GM12878 (cell line): ENCODE measurements at regions not wholly inside any gene's neighbourhood (a gene's known extent, or its start where the extent isn't known, plus 50 kb on each side); places are given as distances from the start of the nearest gene placed in this dataset.

Source experiments
- CHD1 ChIP-seq: IDR thresholded peaks from 2 replicates; pipeline ENCODE4 v1.6.1; 2012; ENCODE audit warnings: low read depth, low read length, improper control_type of control experiment
- EZH2 ChIP-seq: IDR thresholded peaks from 2 replicates; pipeline ENCODE4 v1.6.1; 2012; ENCODE audit warnings: low read depth, mild to moderate bottlenecking, control low read depth, inconsistent platforms, low read length, borderline replicate concordance; ENCODE audit not compliant: control insufficient read depth
- GABPA ChIP-seq: IDR thresholded peaks from 2 replicates; pipeline ENCODE4 v1.6.1; 2014; ENCODE audit warnings: antibody characterized with exemption, low read depth, mild to moderate bottlenecking, inconsistent platforms
- HDAC6 ChIP-seq: fragments of 200-600 bp; sonication (generic); IDR thresholded peaks from one replicate; pipeline ENCODE4 v1.8.0; 2017; ENCODE audit warnings: antibody characterized with exemption; ENCODE audit not compliant: unreplicated experiment
- POLR2A ChIP-seq: IDR thresholded peaks from 2 replicates; pipeline ENCODE4 v1.6.1; 2011; ENCODE audit warnings: low read depth, mild to moderate bottlenecking, low read length
- SPI1 ChIP-seq: IDR thresholded peaks from 2 replicates; pipeline ENCODE4 v1.6.1; 2011; ENCODE audit warnings: low read depth, mild to moderate bottlenecking, low read length, moderate library complexity, borderline replicate concordance; ENCODE audit not compliant: insufficient read depth
- TAF1 ChIP-seq: IDR thresholded peaks from 2 replicates; pipeline ENCODE4 v1.6.1; 2011; ENCODE audit warnings: mild to moderate bottlenecking, low read depth, low read length, borderline replicate concordance
- ZNF274 ChIP-seq: IDR thresholded peaks from one replicate; pipeline ENCODE4 v1.8.0; 2011; ENCODE audit not compliant: insufficient read length, insufficient read depth
- TF ChIP-seq, protein P1 (sequence below), 3 experiments: IDR thresholded peaks in 2 of 3; conservative IDR thresholded peaks in 1 of 3; 2 replicates each; pipeline ENCODE4 v1.5.1; 2011; ENCODE audit warnings: low read depth in 3 of 3, low read length in 3 of 3, mild to moderate bottlenecking in 3 of 3, control low read depth in 2 of 3, moderate library complexity in 2 of 3, inconsistent platforms in 1 of 3, mixed read lengths in 1 of 3; ENCODE audit not compliant: control insufficient read depth in 2 of 3, insufficient read depth in 1 of 3; ENCODE audit errors: extremely low read depth in 1 of 3
- TF ChIP-seq, protein P2 (sequence below): IDR thresholded peaks from 2 replicates; pipeline ENCODE4 v1.6.1; 2012; ENCODE audit warnings: low read depth, low read length, improper control_type of control experiment
- TF ChIP-seq, protein P3 (sequence below): IDR thresholded peaks from 2 replicates; pipeline ENCODE4 v1.6.1; 2011; ENCODE audit warnings: borderline replicate concordance, low read depth, mild to moderate bottlenecking, moderate library complexity, low read length; ENCODE audit not compliant: insufficient read depth, poor library complexity, severe bottlenecking

DNA sequence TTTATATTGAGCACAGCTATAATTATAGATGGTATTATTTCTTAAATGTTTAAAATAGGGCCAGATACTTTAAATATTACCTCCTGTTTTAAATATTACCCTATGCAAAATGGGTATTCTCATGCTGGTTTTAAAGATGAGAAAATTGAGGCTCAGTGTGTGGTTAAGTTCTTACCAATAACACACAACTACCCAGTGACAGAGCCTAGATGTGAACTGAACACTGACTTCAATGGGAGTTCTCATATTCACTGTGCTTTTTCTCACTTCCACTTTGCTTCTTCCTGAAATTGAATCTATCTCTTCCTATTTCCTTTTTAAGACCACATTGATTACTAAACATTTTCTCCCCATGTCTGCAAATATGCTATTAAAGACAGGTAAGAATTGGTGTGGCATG, 135.8 kb upstream of the TUSC1 start:
- TF ChIP-seq CHD1 (no peak), SPI1 (no peak), TAF1 (no peak), HDAC6 (no peak), ZNF274 (no peak), EZH2 (no peak), POLR2A (no peak), GABPA (no peak)
- TF ChIP-seq, protein P1, sequence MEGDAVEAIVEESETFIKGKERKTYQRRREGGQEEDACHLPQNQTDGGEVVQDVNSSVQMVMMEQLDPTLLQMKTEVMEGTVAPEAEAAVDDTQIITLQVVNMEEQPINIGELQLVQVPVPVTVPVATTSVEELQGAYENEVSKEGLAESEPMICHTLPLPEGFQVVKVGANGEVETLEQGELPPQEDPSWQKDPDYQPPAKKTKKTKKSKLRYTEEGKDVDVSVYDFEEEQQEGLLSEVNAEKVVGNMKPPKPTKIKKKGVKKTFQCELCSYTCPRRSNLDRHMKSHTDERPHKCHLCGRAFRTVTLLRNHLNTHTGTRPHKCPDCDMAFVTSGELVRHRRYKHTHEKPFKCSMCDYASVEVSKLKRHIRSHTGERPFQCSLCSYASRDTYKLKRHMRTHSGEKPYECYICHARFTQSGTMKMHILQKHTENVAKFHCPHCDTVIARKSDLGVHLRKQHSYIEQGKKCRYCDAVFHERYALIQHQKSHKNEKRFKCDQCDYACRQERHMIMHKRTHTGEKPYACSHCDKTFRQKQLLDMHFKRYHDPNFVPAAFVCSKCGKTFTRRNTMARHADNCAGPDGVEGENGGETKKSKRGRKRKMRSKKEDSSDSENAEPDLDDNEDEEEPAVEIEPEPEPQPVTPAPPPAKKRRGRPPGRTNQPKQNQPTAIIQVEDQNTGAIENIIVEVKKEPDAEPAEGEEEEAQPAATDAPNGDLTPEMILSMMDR (IDR thresholded peaks at IDR 0.05 in 2 of 3, conservative IDR thresholded peaks at IDR 0.05 in 1 of 3; ENCODE audit: control insufficient read depth in 2 of 3, extremely low read depth in 1 of 3, insufficient read depth in 1 of 3, low read depth in 3 of 3, low read length in 3 of 3): no peak
- TF ChIP-seq, protein P2, sequence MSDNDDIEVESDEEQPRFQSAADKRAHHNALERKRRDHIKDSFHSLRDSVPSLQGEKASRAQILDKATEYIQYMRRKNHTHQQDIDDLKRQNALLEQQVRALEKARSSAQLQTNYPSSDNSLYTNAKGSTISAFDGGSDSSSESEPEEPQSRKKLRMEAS: no peak
- TF ChIP-seq, protein P3, sequence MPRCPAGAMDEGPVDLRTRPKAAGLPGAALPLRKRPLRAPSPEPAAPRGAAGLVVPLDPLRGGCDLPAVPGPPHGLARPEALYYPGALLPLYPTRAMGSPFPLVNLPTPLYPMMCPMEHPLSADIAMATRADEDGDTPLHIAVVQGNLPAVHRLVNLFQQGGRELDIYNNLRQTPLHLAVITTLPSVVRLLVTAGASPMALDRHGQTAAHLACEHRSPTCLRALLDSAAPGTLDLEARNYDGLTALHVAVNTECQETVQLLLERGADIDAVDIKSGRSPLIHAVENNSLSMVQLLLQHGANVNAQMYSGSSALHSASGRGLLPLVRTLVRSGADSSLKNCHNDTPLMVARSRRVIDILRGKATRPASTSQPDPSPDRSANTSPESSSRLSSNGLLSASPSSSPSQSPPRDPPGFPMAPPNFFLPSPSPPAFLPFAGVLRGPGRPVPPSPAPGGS: no peak
